Stomach (tissue), 4 donors: ENCODE measurements at regions not wholly inside any gene's neighbourhood (a gene's known extent, or its start where the extent isn't known, plus 50 kb on each side); places are given as distances from the start of the nearest gene placed in this dataset.

Experiments used
- CTCF ChIP-seq, 7 experiments: fragments of 450-650 bp in 4 of 7; fragments of 200-600 bp in 3 of 7; sonication (generic) in 3 of 7; IDR thresholded peaks; one replicate each; pipeline ENCODE4 v1.5.1; 2016 to 2019; ENCODE audit warnings: antibody characterized with exemption in 7 of 7, control low read depth in 2 of 7, mild to moderate bottlenecking in 1 of 7
- EP300 ChIP-seq: sonication (generic); formaldehyde crosslinking; IDR thresholded peaks from one replicate; pipeline ENCODE4 v1.6.1; 2017; ENCODE audit warnings: antibody characterized with exemption

GRCh38 chr12:91810077-91810476 lies 335.6 kb downstream of the BTG1 start:
- TF ChIP-seq EP300, result no peak
- no peak for TF ChIP-seq CTCF (IDR thresholded peaks at IDR 0.05)
